SK-N-SH (cell line): ENCODE measurements at regions not wholly inside any gene's neighbourhood (a gene's known extent, or its start where the extent isn't known, plus 50 kb on each side); places are given as distances from the start of the nearest gene placed in this dataset.

Source experiments
- CTCF ChIA-PET: fragments of 300-600, 350-600 bp; formaldehyde crosslinking; extraction: SDS; loops from one replicate; lab custom pipeline; 2021; lab: Yijun Ruan, JAX
- POLR2A ChIA-PET: fragments of 350-600 bp; sonication (Branson Sonifier 250); formaldehyde crosslinking; extraction: SDS; loops from one replicate; lab custom pipeline; 2020; ENCODE audit warnings: antibody characterized with exemption, inconsistent platforms; lab: Yijun Ruan, JAX
- DNase-seq: peaks from one replicate; pipeline ENCODE4 v3.0.0; 2012
- H2AFZ ChIP-seq: fragments of 200-600 bp; sonication (generic); 2 replicates; pipeline ENCODE4 v1.8.1; 2016; ENCODE audit warnings: antibody characterized with exemption, mild to moderate bottlenecking, low read depth
- H3F3A ChIP-seq: fragments of 200-600 bp; sonication (generic); replicated peaks from 2 replicates; pipeline ENCODE3; 2016; ENCODE audit warnings: antibody characterized with exemption, mild to moderate bottlenecking; ENCODE audit not compliant: insufficient read depth
- H3K27ac ChIP-seq, 2 experiments: fragments of 200-500 bp in 1 of 2; fragments of 200-600 bp in 1 of 2; sonication (Bioruptor generic) in 1 of 2; sonication (generic), shearing (Covaris generic) in 1 of 2; 2 replicates each; pipeline versions ENCODE4 v1.5.1 to v1.6.1; 2014 to 2016; ENCODE audit warnings: low read depth in 2 of 2, inconsistent platforms in 1 of 2, low read length in 1 of 2, mild to moderate bottlenecking in 1 of 2, mixed read lengths in 1 of 2
- H3K27me3 ChIP-seq: fragments of 200-600 bp; sonication (generic), shearing (Covaris generic); 2 replicates; pipeline ENCODE4 v1.6.1; 2016; ENCODE audit warnings: mixed run types; ENCODE audit not compliant: insufficient read depth
- H3K36me3 ChIP-seq, 2 experiments: fragments of 200-500 bp in 1 of 2; fragments of 200-600 bp in 1 of 2; sonication (Bioruptor generic) in 1 of 2; sonication (generic) in 1 of 2; replicated peaks in 1 of 2; 2 replicates each; pipeline versions ENCODE3 to v1.5.1; 2014 to 2016; ENCODE audit warnings: low read length in 1 of 2, mild to moderate bottlenecking in 1 of 2; ENCODE audit not compliant: insufficient read depth in 2 of 2, control insufficient read depth in 1 of 2
- H3K4me1 ChIP-seq, 2 experiments: fragments of 200-500 bp in 1 of 2; fragments of 200-600 bp in 1 of 2; sonication (Bioruptor generic) in 1 of 2; sonication (generic), shearing (Covaris generic) in 1 of 2; 2 replicates each; pipeline versions ENCODE4 v1.5.1 to v1.6.1; 2014 to 2016; ENCODE audit warnings: low read depth in 1 of 2, low read length in 1 of 2, mixed run types in 1 of 2; ENCODE audit not compliant: insufficient read depth in 2 of 2, control insufficient read depth in 1 of 2
- H3K4me2 ChIP-seq: fragments of 200-600 bp; sonication (generic), shearing (Covaris generic); 2 replicates; pipeline ENCODE4 v1.6.1; 2017; ENCODE audit warnings: mixed run types
- H3K4me3 ChIP-seq, 2 experiments: fragments of 200-500 bp in 1 of 2; fragments of 200-600 bp in 1 of 2; sonication (Bioruptor generic) in 1 of 2; sonication (generic), shearing (Covaris generic) in 1 of 2; 2 replicates each; pipeline versions ENCODE4 v1.5.1 to v1.8.1; 2014 to 2016; ENCODE audit warnings: low read depth in 2 of 2, inconsistent platforms in 1 of 2, low read length in 1 of 2, mild to moderate bottlenecking in 1 of 2, mixed read lengths in 1 of 2, moderate library complexity in 1 of 2
- H3K79me2 ChIP-seq: fragments of 200-600 bp; sonication (generic); 2 replicates; pipeline ENCODE4 v1.8.1; 2017; ENCODE audit warnings: mild to moderate bottlenecking; ENCODE audit not compliant: insufficient read depth
- H3K9ac ChIP-seq: fragments of 200-600 bp; sonication (generic); 2 replicates; pipeline ENCODE4 v1.6.1; 2017; ENCODE audit warnings: mixed run types
- H3K9me2 ChIP-seq: fragments of 200-600 bp; sonication (generic); 2 replicates; pipeline ENCODE4 v1.6.1; 2017; ENCODE audit warnings: mixed run types
- H3K9me3 ChIP-seq: fragments of 200-600 bp; sonication (generic); 2 replicates; pipeline ENCODE4 v1.6.1; 2017; ENCODE audit warnings: mixed run types, mild to moderate bottlenecking, moderate library complexity
- H4K20me1 ChIP-seq: fragments of 200-600 bp; sonication (generic); 2 replicates; pipeline ENCODE4 v1.6.1; 2017; ENCODE audit warnings: mild to moderate bottlenecking, mixed run types; ENCODE audit not compliant: insufficient read depth
- CHD2 ChIP-seq: fragments of 150-350 bp; IDR thresholded peaks from 2 replicates; pipeline ENCODE4 v1.6.1; 2018; ENCODE audit warnings: low read length; ENCODE audit not compliant: partially characterized antibody
- EP300 ChIP-seq, 2 experiments: IDR thresholded peaks; 2 replicates each; pipeline versions ENCODE4 v1.4.0 to v1.6.1; 2012; ENCODE audit warnings: borderline replicate concordance in 1 of 2, low read depth in 1 of 2, low read length in 1 of 2
- EZH2phosphoT487 ChIP-seq: fragments of 200-600 bp; sonication (generic); IDR thresholded peaks from 2 replicates; pipeline ENCODE4 v1.6.1; 2017; ENCODE audit warnings: low read depth, mixed run types, mild to moderate bottlenecking, antibody characterized with exemption, moderate library complexity, borderline replicate concordance
- FOSL2 ChIP-seq: IDR thresholded peaks from 2 replicates; pipeline ENCODE4 v1.4.0; 2012; ENCODE audit warnings: low read depth, mild to moderate bottlenecking, moderate library complexity, borderline replicate concordance
- FOXM1 ChIP-seq: IDR thresholded peaks from 2 replicates; pipeline ENCODE4 v1.4.0; 2012; ENCODE audit warnings: low read depth, mild to moderate bottlenecking
- GATA2 ChIP-seq: sonication (generic); formaldehyde crosslinking; IDR thresholded peaks from 2 replicates; pipeline ENCODE4 v1.5.0; 2020; ENCODE audit warnings: mild to moderate bottlenecking, missing genetic modification reagents
- MXI1 ChIP-seq: IDR thresholded peaks from 2 replicates; pipeline ENCODE4 v1.6.1; 2012; ENCODE audit warnings: mild to moderate bottlenecking, low read depth, low read length, improper control_type of control experiment
- POLR2AphosphoS5 ChIP-seq: IDR thresholded peaks from 2 replicates; pipeline ENCODE4 v1.6.1; 2012; ENCODE audit warnings: low read depth, low read length
- RCOR1 ChIP-seq: fragments of 150-350 bp; IDR thresholded peaks from 2 replicates; pipeline ENCODE4 v1.6.1; 2017; ENCODE audit warnings: antibody characterized with exemption, low read length
- TCF12 ChIP-seq: IDR thresholded peaks from 2 replicates; pipeline ENCODE4 v1.4.0; 2012
- TEAD4 ChIP-seq: IDR thresholded peaks from 2 replicates; pipeline ENCODE4 v1.4.0; 2012; ENCODE audit warnings: mild to moderate bottlenecking, borderline replicate concordance; ENCODE audit not compliant: insufficient read depth
- YY1 ChIP-seq: IDR thresholded peaks from 2 replicates; pipeline ENCODE4 v1.4.0; 2012; ENCODE audit warnings: low read depth, mild to moderate bottlenecking
- WGBS: methylation state at CpG from one replicate; pipeline ENCODE4 v1.1.6; 2017; ENCODE audit warnings: low lambda C conversion rate; 5-methylcytosine and 5-hydroxymethylcytosine counted together
- TF ChIP-seq, protein P1 (sequence below): IDR thresholded peaks from 2 replicates; pipeline ENCODE4 v1.4.0; 2012; ENCODE audit warnings: low read depth, borderline replicate concordance
- TF ChIP-seq, protein P2 (sequence below): IDR thresholded peaks from 2 replicates; pipeline ENCODE4 v1.4.0; 2012; ENCODE audit warnings: low read depth, borderline replicate concordance
- TF ChIP-seq, protein P3 (sequence below): fragments of 150-350 bp; IDR thresholded peaks from 2 replicates; pipeline ENCODE4 v1.6.1; 2017; ENCODE audit warnings: antibody characterized with exemption, low read length, low read depth, borderline replicate concordance
- TF ChIP-seq, protein P4 (sequence below): IDR thresholded peaks from 2 replicates; pipeline ENCODE4 v1.4.0; 2012; ENCODE audit warnings: low read depth

DNA sequence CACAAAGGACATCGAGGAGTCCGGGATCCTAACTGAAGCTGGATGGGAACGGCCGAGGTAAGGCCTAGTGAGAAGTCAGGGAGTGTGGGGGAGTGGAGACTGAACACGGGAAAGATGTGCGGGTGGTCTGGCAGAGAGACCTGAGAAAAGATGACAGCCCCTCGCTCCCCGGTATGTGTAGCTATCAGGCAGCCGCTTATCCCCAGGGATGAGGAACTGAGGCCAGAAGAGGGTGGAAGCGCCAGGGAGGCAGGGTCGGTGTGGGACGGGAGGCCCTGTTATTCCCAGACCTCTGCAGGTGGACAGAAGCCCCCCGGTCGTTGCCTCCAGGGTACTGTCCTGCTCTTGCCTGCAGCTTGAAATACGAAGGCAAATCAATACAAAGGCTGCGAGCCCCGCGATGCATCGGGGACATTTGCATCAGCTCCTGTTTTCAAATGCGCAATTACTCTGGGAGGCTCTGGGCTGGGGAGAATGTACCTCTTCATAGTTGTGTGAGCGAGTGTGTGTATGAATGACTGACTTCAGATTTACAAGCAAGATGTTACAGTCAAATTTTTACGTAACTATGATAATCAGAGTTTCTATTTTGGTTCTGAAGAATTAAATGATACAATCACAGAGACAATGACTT, 221.3 kb downstream of the QKI start:
- ChIA-PET CTCF (no interaction called here), POLR2A (no interaction called here)
- Histone ChIP-seq H3K36me3 (no peaks in the 10 kb centered on the region), H3K27ac (no peak overlapping the region), H3F3A (no peaks in the 10 kb centered on the region), H3K27me3 (no peaks in the 10 kb centered on the region), H3K4me1 (no peaks in the 10 kb centered on the region; a peak in 1 of 4 replicates), H3K9me2 (no peaks in the 10 kb centered on the region), H3K9ac (no peak overlapping the region), H3K4me2 (no peak overlapping the region), H3K4me3 (no peak overlapping the region), H3K79me2 (no peaks in the 10 kb centered on the region), H2AFZ (no peak overlapping the region), H4K20me1 (no peaks in the 10 kb centered on the region), H3K9me3 (no peaks in the 10 kb centered on the region)
- DNase-seq, result no peak
- TF ChIP-seq POLR2AphosphoS5 (no peak), TCF12 (no peak), CHD2 (no peak), TEAD4 (no peak), EZH2phosphoT487 (no peak), GATA2 (CRISPR knock-in tag) (no peak), FOSL2 (no peak), MXI1 (no peak), RCOR1 (no peak), YY1 (no peak), EP300 (IDR thresholded peaks at IDR 0.05; ENCODE audit: borderline replicate concordance in 1 of 2, low read depth in 1 of 2, low read length in 1 of 2) (no peak), FOXM1 (no peak)
- TF ChIP-seq, protein P1, sequence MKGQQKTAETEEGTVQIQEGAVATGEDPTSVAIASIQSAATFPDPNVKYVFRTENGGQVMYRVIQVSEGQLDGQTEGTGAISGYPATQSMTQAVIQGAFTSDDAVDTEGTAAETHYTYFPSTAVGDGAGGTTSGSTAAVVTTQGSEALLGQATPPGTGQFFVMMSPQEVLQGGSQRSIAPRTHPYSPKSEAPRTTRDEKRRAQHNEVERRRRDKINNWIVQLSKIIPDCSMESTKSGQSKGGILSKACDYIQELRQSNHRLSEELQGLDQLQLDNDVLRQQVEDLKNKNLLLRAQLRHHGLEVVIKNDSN, result no peak
- TF ChIP-seq, protein P2, sequence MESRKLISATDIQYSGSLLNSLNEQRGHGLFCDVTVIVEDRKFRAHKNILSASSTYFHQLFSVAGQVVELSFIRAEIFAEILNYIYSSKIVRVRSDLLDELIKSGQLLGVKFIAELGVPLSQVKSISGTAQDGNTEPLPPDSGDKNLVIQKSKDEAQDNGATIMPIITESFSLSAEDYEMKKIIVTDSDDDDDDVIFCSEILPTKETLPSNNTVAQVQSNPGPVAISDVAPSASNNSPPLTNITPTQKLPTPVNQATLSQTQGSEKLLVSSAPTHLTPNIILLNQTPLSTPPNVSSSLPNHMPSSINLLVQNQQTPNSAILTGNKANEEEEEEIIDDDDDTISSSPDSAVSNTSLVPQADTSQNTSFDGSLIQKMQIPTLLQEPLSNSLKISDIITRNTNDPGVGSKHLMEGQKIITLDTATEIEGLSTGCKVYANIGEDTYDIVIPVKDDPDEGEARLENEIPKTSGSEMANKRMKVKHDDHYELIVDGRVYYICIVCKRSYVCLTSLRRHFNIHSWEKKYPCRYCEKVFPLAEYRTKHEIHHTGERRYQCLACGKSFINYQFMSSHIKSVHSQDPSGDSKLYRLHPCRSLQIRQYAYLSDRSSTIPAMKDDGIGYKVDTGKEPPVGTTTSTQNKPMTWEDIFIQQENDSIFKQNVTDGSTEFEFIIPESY, result no peak
- TF ChIP-seq, protein P3, sequence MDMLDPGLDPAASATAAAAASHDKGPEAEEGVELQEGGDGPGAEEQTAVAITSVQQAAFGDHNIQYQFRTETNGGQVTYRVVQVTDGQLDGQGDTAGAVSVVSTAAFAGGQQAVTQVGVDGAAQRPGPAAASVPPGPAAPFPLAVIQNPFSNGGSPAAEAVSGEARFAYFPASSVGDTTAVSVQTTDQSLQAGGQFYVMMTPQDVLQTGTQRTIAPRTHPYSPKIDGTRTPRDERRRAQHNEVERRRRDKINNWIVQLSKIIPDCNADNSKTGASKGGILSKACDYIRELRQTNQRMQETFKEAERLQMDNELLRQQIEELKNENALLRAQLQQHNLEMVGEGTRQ, result no peak
- TF ChIP-seq, protein P4, sequence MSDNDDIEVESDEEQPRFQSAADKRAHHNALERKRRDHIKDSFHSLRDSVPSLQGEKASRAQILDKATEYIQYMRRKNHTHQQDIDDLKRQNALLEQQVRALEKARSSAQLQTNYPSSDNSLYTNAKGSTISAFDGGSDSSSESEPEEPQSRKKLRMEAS, result no peak
- 64% methylated on average over 16 of the region's 22 CpGs for WGBS
